HEK293T (cell line): ENCODE measurements at regions not wholly inside any gene's neighbourhood (a gene's known extent, or its start where the extent isn't known, plus 50 kb on each side); places are given as distances from the start of the nearest gene placed in this dataset.

Experiments used
- CTCF ChIA-PET: fragments of 350-600 bp; formaldehyde crosslinking; extraction: SDS; loops from one replicate; lab custom pipeline; 2021; ENCODE audit warnings: antibody characterized with exemption, inconsistent platforms; lab: Yijun Ruan, JAX
- POLR2A ChIA-PET: fragments of 350-600 bp; formaldehyde crosslinking; extraction: SDS; loops from one replicate; lab custom pipeline; 2020; ENCODE audit warnings: antibody characterized with exemption, inconsistent platforms; lab: Yijun Ruan, JAX
- DNase-seq: peaks from one replicate; pipeline ENCODE4 v3.0.0; 2012; ENCODE audit warnings: mixed read lengths; ENCODE audit errors: extremely low spot score
- ARNT ChIP-seq: fragments of 450-650 bp; IDR thresholded peaks from 2 replicates; pipeline ENCODE4 v1.6.1; 2017; ENCODE audit warnings: mild to moderate bottlenecking
- BHLHE40 ChIP-seq: fragments of 450-650 bp; IDR thresholded peaks from 2 replicates; pipeline ENCODE4 v1.6.1; 2016; ENCODE audit warnings: mild to moderate bottlenecking, moderate library complexity, borderline replicate concordance
- CTBP1 ChIP-seq: fragments of 450-650 bp; IDR thresholded peaks from 2 replicates; pipeline ENCODE4 v1.6.1; 2016; ENCODE audit warnings: borderline replicate concordance
- ELF4 ChIP-seq: fragments of 450-650 bp; IDR thresholded peaks from 2 replicates; pipeline ENCODE4 v1.6.1; 2017; ENCODE audit warnings: antibody characterized with exemption
- FOXA1 ChIP-seq: fragments of 450-650 bp; IDR thresholded peaks from 2 replicates; pipeline ENCODE4 v1.6.1; 2016; ENCODE audit warnings: mild to moderate bottlenecking
- FOXK2 ChIP-seq: fragments of 450-650 bp; IDR thresholded peaks from 2 replicates; pipeline ENCODE4 v1.6.1; 2016; ENCODE audit warnings: mild to moderate bottlenecking
- FOXM1 ChIP-seq: fragments of 450-650 bp; IDR thresholded peaks from 2 replicates; pipeline ENCODE4 v1.6.1; 2017; ENCODE audit warnings: mild to moderate bottlenecking, borderline replicate concordance
- HDGF ChIP-seq: fragments of 450-650 bp; IDR thresholded peaks from 2 replicates; pipeline ENCODE4 v1.6.1; 2017; ENCODE audit warnings: antibody characterized with exemption, borderline replicate concordance
- L3MBTL2 ChIP-seq: fragments of 450-650 bp; conservative IDR thresholded peaks from 2 replicates; pipeline ENCODE4 v1.6.1; 2016; ENCODE audit warnings: mild to moderate bottlenecking
- LEF1 ChIP-seq: fragments of 450-650 bp; IDR thresholded peaks from 2 replicates; pipeline ENCODE4 v1.6.1; 2017; ENCODE audit warnings: mild to moderate bottlenecking, borderline replicate concordance
- NFRKB ChIP-seq: fragments of 450-650 bp; IDR thresholded peaks from 2 replicates; pipeline ENCODE4 v1.6.1; 2016; ENCODE audit warnings: mild to moderate bottlenecking, moderate library complexity
- PKNOX1 ChIP-seq: fragments of 450-650 bp; IDR thresholded peaks from 2 replicates; pipeline ENCODE4 v1.6.1; 2016
- SP1 ChIP-seq: fragments of 450-650 bp; IDR thresholded peaks from 2 replicates; pipeline ENCODE4 v1.6.1; 2017
- SUZ12 ChIP-seq: fragments of 450-650 bp; IDR thresholded peaks from 2 replicates; pipeline ENCODE4 v1.6.1; 2016; ENCODE audit warnings: mild to moderate bottlenecking
- TARDBP ChIP-seq: fragments of 450-650 bp; IDR thresholded peaks from 2 replicates; pipeline ENCODE4 v1.6.1; 2016
- ZNF384 ChIP-seq: fragments of 450-650 bp; IDR thresholded peaks from 2 replicates; pipeline ENCODE4 v1.6.1; 2016

GRCh38 chr20:11540558-11540957 lies 377.1 kb upstream of the BTBD3 start:
- ChIA-PET CTCF (no interaction called here), POLR2A (no interaction called here)
- TF ChIP-seq BHLHE40 (no peak), FOXK2 (no peak), TARDBP (no peak), HDGF (no peak), ZNF384 (no peak), NFRKB (no peak), FOXM1 (no peak), ARNT (no peak), LEF1 (no peak), PKNOX1 (no peak)
- no peak for DNase-seq

- ChIA-PET CTCF (interaction anchor here (0.6 kb wide), 2 partner anchors 11 to 231 kb away, joined by 4 to 5 read pairs; no protein-coding TSS in a partner anchor), POLR2A (no interaction called here)
- no peak for DNase-seq
- TF ChIP-seq CTBP1, result no peak
- no peak for TF ChIP-seq ELF4
- TF ChIP-seq FOXM1, result no peak
- no peak for TF ChIP-seq TARDBP
- no peak for TF ChIP-seq ZNF384
- TF ChIP-seq FOXA1, result no peak
- no peak for TF ChIP-seq L3MBTL2
- no peak for TF ChIP-seq PKNOX1
- TF ChIP-seq SP1, result no peak
- TF ChIP-seq LEF1, result no peak
- TF ChIP-seq SUZ12, result no peak
- no peak for TF ChIP-seq BHLHE40
- no peak for TF ChIP-seq ARNT
- TF ChIP-seq FOXK2, result no peak
- no peak for TF ChIP-seq NFRKB
- no peak for TF ChIP-seq HDGF
Measured at GRCh38 chr20:11542645-11543044, 375.0 kb upstream of the BTBD3 start.

GRCh38 chr20:11544029-11544678 lies 373.5 kb upstream of the BTBD3 start:
- POLR2A ChIA-PET, result no interaction called here
- CTCF ChIA-PET, result interaction anchor here (0.6 to 0.7 kb wide), 3 partner anchors 266 to 1516 kb away, joined by 3 to 8 read pairs (median 4); no protein-coding TSS in a partner anchor
- TF ChIP-seq L3MBTL2 (no peak), ARNT (no peak), PKNOX1 (no peak), LEF1 (no peak), NFRKB (no peak), ZNF384 (no peak), TARDBP (no peak), HDGF (no peak), SUZ12 (no peak), FOXK2 (no peak), FOXA1 (no peak), CTBP1 (no peak)
- DNase-seq, result peak; percentile 30

- TF ChIP-seq ELF4 (no peak), PKNOX1 (no peak), FOXK2 (no peak), LEF1 (no peak), L3MBTL2 (no peak), ARNT (no peak), SUZ12 (no peak), SP1 (no peak), BHLHE40 (no peak), FOXA1 (no peak), FOXM1 (no peak), CTBP1 (no peak), ZNF384 (no peak), TARDBP (no peak), NFRKB (no peak)
- ChIA-PET POLR2A (no interaction called here), CTCF (no interaction called here)
- DNase-seq, result no peak
Measured at GRCh38 chr20:11546939-11547338, 370.8 kb upstream of the BTBD3 start.

- TF ChIP-seq PKNOX1 (no peak), BHLHE40 (no peak), L3MBTL2 (no peak), CTBP1 (no peak), FOXK2 (no peak), HDGF (no peak), LEF1 (no peak), TARDBP (no peak), SUZ12 (no peak), FOXA1 (no peak), ELF4 (no peak), FOXM1 (no peak), ARNT (no peak), ZNF384 (no peak), SP1 (no peak), NFRKB (no peak)
- DNase-seq, result no peak
- ChIA-PET POLR2A (no interaction called here), CTCF (no interaction called here)
Measured at GRCh38 chr20:11549172-11550103, 368.3 kb upstream of the BTBD3 start.
